ENCODE measurements at regions not wholly inside any gene's neighbourhood (a gene's known extent, or its start where the extent isn't known, plus 50 kb on each side); places are given as distances from the start of the nearest gene placed in this dataset.
"Not testable (repeated sequence)": the region's sequence is repeated elsewhere in the genome, so short reads cannot be mapped to it uniquely, and the experiment has no call there.

GRCh38 chr16:5790512-5790911, 692.9 kb upstream of the EEF2KMT start:
- DNase-seq, result no peak

- no peak for DNase-seq
Observed at GRCh38 chr16:5789033-5789432, 691.4 kb upstream of the EEF2KMT start.

- no peak for DNase-seq
Observed at GRCh38 chr16:5781436-5781835, 683.8 kb upstream of the EEF2KMT start.

GRCh38 chr16:5776876-5777275, 679.3 kb upstream of the EEF2KMT start:
- no peak for DNase-seq

- no peak for DNase-seq
Observed at GRCh38 chr16:5775916-5776315, 678.3 kb upstream of the EEF2KMT start.

GRCh38 chr16:5770118-5770517, 672.5 kb upstream of the EEF2KMT start:
- no peak for DNase-seq

- DNase-seq, result no peak
Observed at GRCh38 chr16:5769513-5769912, 671.9 kb upstream of the EEF2KMT start.

GRCh38 chr16:5768445-5768844, 670.9 kb upstream of the EEF2KMT start:
- DNase-seq, result no peak

GRCh38 chr16:5763176-5763575, 665.6 kb upstream of the EEF2KMT start:
- DNase-seq, result no peak

GRCh38 chr16:5762362-5762761, 664.8 kb upstream of the EEF2KMT start:
- DNase-seq, result no peak

GRCh38 chr16:5761592-5761991, 664.0 kb upstream of the EEF2KMT start:
- no peak for DNase-seq

GRCh38 chr16:5758281-5758680, 660.7 kb upstream of the EEF2KMT start:
- DNase-seq, result no peak

- no peak for DNase-seq
Observed at GRCh38 chr16:5756969-5757368, 659.4 kb upstream of the EEF2KMT start.

GRCh38 chr16:5753381-5753780, 655.8 kb upstream of the EEF2KMT start:
- no peak for DNase-seq

GRCh38 chr16:5751216-5751615, 653.6 kb upstream of the EEF2KMT start:
- no peak for DNase-seq

GRCh38 chr16:5750439-5750838, 652.8 kb upstream of the EEF2KMT start:
- not testable (repeated sequence) for DNase-seq

GRCh38 chr16:5738586-5738985, 641.0 kb upstream of the EEF2KMT start:
- no peak for DNase-seq

GRCh38 chr16:5736209-5736930, 638.8 kb upstream of the EEF2KMT start:
- no peak for DNase-seq

GRCh38 chr16:5735444-5735843, 637.8 kb upstream of the EEF2KMT start:
- no peak for DNase-seq

GRCh38 chr16:5730783-5731182, 633.2 kb upstream of the EEF2KMT start:
- DNase-seq, result no peak

GRCh38 chr16:5722116-5722619, 624.6 kb upstream of the EEF2KMT start:
- DNase-seq, result no peak

- no peak for DNase-seq
Observed at GRCh38 chr16:5715155-5715554, 617.6 kb upstream of the EEF2KMT start.

GRCh38 chr16:5709889-5710288, 612.3 kb upstream of the EEF2KMT start:
- no peak for DNase-seq

- no peak for DNase-seq
Observed at GRCh38 chr16:5706211-5706610, 608.6 kb upstream of the EEF2KMT start.

GRCh38 chr16:5704271-5704670, 606.7 kb upstream of the EEF2KMT start:
- DNase-seq, result no peak
